Activated CD4-positive, alpha-beta T cell treated with anti-CD3 and anti-CD28 coated beads, Interleukin-2, Interleukin-6, amounts not matched to agents 100 ng/mL and 50 ng/mL, durations not matched to agents 16 hours and 8 hours (primary cell): ENCODE measurements at regions not wholly inside any gene's neighbourhood (a gene's known extent, or its start where the extent isn't known, plus 50 kb on each side); places are given as distances from the start of the nearest gene placed in this dataset.

ENCODE experiments used
- DNase-seq: peaks from one replicate; pipeline ENCODE4 v3.0.0-alpha.2; 2020

DNA sequence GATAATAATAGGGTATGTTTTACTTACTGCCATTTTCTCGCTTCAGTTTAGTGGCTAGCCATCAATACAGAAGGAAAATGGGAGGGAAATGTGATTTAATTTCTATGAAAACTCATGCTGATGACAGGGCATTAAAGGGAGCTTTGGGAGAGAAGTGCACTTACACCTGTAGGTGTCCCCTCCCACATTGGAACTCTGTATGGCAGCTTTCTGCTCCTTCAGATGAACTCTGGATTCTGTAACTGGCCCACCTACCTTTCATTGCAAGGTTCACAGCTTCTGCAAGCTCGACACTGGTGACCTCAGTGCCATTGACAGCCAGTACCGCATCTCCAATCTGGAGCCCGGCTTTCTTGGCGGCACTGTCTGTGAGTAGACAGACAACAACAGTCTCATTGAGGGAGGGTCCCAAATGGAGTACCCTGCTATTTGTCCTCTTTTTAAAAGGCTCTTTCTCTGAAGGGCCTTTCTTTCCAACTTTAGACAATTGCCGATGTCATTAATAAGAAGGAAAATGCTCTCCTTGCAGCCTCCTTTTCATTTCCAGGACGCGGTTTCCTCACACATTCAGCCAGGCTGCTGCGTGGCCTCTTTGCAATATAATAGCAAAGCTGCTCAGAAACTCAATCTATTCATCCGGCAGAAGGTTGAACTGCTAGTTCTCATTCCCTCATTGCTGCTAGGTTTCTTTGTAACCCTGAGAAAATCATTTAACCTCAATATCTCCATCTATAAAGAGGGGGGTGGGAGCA is 63.6 kb downstream of the NUDT12 start:
- no peak for DNase-seq

DNA sequence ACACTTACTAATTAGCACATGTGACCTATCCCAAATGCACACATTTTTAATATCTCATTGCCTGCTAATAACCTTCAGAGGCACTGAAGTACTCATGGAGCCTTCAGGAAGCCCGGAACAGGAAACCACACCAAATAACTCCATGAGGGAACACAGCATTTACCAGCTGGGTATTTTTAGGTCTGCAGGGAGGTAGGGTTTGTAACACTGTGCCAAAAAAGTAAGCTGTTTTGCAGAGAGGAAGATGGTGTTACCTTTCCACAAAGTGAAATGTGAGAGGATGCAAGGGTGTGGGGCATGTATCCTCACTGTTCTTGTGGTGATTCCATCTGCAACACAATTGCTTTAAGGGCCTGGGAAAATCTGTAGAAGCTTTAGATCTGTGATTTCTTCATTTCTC is 64.4 kb downstream of the NUDT12 start:
- no peak for DNase-seq

DNA sequence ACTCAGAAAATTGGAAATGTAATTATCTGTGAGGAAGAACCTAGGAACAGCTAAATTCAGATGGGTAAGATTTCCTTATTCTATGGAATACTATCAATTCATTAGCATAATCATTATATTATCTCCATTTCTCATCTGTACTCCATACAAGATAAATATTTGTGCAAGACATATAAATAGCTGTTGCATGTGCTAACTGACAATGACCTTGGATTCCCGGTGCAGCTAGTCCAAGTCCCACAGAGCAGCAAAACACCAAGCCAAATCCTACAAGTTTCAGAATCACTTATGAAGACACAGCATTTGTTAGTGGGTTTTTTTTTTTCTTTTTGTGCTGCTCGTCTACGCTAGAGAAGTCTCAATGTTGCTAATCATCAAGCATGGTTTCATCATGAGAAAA is 64.8 kb downstream of the NUDT12 start:
- no peak for DNase-seq

DNA sequence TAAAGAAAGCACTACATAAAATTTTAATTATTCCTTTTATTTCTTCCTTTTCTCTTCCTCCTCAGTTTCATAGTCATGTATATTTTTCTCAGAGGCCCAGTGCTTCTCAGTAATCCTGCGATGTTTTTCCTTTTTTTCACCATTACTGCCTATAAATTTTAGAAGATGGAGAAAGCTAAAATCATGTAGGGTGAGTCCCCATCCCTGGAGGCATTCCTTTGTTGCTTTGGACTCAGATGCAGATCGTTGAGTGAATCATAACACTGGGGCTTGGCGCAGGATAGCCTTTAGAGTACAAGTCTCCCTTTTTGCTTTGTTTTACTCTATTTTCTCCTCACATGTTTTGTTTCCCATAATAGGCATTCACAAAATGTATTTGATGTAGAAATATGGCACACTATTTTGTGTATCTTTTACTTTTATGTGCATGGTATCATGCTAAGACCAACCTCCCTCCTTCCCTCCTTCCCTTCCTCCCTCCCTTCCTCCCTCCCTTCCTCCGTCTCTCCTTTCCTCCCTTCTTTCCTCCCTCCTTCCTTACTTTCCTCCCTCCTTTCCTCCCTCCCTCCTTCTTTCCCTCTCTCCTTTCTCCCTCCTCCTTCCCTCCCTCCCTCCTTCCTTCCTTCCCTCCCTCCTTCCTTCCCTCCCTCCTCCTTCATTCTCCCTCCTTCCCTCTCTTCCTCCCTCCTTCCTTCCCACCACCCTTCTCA is 72.4 kb downstream of the NUDT12 start:
- DNase-seq, result no peak

DNA sequence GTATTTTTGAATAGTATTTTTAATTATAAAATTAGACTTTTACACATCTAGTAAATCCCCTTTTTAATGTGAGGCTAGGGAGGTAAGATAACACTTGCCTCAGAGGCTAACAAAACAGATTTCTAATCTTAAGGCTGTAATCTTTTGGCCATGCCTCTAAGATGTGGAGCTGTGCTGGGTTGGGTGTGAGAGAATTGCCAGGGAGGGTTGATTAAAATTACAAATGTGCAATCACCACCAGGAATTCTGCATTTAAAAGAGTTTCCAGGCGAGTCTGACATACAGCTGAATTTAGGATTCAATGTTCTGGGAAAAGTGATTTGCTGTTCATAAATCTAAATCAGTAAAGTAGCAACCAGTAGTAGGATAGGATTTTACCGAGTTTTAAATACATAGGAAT is 73.3 kb downstream of the NUDT12 start:
- no peak for DNase-seq

DNA sequence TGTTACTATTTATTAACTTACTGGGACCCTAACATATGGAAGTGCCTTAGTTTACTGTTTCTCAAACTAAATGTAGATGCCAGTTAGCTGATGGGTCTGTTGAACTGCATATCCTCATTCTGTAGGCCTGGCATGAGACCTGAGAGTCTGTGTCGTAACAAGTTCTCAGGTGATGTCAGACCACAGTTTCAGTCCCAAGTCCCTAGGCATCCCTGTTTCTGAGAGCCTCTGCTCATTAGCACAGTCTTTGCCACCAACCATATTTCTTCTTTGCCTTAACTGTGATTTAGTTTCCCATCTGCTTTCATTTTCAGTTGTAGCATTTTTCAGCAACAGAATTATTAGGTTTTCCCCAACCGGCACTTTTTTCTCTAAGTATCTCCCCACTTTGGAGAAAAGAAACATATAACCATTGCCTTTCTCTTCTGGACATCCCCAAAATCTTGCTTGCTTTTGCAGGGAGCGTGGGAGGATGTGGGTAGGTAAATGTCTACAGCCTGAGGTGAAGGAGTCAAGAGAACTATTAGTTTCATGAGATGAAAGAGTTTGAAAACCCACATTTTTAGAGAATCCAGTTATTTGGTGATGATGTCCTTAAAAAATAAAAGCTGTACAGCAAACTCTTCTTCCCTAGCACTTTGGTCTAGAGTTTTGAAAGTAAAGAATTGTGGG is 74.6 kb downstream of the NUDT12 start:
- no peak for DNase-seq

DNA sequence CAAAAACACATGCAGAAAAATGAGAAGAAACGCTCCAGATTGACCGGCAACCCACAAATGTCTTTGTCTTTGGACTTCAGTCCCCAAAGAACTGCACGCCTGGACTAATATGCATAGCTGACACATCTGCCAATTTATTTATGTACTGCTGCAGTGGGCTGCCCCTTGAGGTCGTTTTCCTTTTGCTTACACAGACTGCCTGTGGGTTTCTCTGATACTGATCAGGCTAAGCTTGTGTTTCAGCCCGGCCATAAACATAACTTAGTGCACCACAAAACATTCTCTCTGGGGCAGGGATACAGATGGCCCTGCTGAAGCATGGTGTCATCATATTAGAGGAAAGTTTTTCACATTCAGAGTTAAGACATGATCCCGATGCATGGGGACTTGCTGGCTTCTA is 75.4 kb downstream of the NUDT12 start:
- DNase-seq, result no peak

DNA sequence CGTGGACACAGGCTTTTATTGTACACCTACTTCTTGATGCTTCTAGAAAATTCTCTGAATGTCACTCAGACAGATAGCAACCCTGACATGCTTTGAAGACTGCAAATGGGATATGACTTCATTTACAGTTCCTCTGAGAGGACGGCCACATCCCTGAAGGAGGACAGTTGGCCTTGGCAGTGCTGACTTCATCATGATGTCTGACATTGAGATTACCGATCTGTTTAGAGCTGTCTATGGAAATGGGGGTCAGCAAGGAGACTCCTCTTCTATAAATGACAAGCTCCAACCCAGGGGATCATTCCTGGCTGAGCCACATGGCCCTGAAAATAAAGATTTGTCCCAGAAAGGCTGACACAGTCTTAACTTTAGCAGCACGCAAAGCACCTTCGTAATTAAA is 75.8 kb downstream of the NUDT12 start:
- DNase-seq, result no peak

DNA sequence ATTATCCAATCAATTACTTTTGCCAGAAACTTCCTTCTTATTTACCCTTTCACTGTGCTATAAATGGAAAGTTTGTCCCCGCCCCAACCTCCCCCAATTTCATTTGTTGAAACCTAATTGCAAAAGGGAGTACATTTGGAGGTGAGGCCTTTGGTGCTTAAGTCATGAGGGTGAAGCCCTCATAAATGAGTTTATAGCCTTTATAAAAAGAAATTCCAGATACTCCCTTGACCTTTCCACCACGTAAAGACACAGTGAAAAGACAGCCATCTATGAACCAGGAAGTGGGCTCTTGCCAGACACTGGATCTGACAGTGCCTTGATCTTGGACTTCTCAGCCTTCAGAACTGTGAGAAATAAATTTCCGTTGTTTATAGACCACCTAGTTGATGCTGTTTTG is 82.3 kb downstream of the NUDT12 start:
- no peak for DNase-seq

DNA sequence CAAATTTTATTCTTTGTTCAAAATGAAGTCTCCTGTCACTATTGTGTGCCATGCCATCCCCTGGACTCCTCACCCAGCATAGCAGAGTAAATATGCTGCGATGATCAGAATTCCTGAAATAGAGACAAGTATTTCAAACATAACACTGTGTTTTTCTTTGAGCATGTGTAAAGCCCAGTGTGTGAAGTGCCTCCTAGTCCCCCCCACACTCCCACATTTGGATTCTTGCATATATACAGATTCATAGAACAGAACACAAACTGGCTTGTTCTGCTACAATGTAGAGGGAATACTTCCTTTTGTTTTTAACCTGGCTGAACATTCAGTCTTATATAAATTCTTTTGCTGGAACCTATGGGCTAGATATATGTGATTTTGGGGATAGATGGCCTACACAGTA is 84.9 kb downstream of the NUDT12 start:
- no peak for DNase-seq

DNA sequence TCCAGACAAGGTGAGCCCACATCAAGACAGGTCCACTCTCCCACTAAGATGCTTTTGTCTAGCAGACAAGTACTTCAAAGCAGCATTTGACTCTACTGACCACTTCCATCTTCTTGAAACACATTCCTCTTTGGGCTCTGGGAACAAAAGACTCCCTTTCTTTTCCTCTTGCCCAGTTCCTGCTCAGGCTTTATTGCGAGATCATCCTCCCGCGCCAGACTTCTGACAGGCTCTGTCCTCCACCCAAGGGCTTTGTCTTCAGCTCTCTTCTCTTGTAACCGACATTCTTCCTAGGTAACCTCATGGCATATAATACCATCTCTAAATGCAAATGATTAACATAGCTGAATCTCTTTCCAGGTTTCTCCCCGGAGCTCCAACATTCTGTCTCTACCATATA is 85.8 kb downstream of the NUDT12 start:
- no peak for DNase-seq

DNA sequence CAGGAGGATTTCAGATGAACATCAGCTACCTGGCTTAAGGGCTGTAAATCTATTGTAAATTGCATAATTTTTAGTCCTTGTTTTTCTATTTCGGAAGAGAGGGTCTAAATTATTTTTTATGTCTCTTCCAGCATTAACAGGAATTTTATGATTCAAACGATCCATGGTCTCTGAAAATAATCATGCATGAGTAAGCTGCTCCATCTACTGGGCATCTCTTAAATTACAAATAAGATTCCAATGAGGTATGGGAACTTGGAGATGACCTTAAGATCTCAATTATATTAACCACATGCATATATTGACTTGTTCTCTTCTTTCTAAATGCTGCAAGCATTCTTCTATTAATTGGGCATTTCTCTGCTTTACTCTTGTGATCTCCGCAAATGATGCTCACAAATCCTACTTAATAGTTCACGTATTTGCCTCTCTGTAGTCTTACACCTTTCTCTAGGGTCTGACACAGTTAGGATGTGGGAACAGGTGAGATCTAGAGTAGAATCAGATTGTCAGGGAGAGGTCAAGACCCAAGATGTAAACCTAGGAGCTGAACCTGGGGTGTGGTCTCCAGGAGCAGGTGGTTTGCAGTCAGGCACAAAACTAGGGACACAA is 86.9 kb downstream of the NUDT12 start:
- peak; percentile 45 for DNase-seq

DNA sequence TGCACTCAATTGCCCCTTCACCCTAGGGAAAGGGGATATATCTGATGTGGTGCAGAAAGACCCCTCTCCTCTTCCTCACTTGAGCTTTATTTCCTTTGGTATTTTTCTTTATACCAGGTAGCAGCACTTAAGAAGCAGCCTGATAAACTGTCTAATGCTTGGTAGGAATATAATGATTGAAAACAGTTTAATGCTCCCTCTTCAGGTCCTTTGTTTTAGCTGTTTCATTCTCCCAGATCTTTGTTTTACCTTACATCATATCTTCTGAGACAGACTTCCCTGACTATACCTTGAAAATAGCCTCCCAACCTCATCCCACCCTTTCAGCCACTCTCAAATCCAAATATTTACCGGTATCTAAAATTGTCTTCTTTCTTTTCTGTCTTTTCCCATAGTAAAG is 87.9 kb downstream of the NUDT12 start:
- DNase-seq, result no peak

DNA sequence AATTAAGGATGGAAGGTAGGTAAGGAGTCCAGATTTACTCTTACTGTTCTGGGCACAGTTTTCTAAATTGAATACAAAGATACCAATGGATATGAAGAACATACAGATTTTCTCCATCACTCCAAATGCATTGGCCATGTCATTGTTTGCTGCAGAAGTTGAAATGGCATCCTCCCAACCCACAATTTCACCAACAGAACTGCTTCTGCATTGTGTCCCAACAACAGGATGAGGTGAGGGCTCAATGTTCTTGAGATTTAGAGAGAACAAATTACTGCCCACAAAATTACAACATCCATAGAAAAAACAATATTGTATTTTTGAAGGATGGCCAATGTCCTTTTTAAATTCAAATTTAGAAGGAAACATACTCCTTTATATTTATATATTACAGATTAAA is 88.9 kb downstream of the NUDT12 start:
- DNase-seq, result no peak

DNA sequence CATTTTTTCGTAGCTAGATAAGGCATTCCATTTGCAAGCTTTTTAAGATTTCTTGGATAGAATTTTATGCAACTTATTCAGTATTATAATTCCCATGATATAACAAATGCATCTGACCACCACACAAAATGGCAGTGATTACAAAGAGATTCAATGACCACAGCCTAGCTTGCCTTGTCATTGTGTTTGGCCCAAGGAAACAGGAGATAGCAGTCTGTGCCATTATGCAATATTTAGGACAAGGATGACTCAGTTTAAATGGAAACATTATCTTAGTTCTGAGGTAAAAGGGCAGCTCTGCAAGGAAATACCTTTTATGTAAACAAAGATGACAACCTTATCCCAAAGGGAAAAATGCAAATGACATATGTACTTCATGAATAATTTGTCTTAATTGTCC is 89.8 kb downstream of the NUDT12 start:
- DNase-seq, result no peak

DNA sequence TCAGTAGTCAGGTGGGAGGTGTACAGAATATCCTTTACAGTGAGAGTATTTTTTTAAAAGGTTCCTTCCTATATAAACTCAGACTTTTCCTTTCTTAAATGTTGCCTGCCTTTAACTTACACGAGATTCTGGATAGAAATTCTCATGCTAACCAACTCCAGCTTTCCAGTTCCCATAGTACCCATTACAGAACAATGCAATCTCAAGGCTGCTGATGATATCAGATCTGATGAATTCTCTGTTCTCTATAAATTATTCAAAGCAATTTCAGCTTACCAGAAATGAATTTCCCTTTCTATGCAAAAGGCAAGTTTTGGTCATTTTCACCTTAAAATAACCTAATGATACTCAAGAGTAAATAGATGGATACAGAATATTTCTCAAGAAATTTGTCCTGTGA is 90.3 kb downstream of the NUDT12 start:
- no peak for DNase-seq

DNA sequence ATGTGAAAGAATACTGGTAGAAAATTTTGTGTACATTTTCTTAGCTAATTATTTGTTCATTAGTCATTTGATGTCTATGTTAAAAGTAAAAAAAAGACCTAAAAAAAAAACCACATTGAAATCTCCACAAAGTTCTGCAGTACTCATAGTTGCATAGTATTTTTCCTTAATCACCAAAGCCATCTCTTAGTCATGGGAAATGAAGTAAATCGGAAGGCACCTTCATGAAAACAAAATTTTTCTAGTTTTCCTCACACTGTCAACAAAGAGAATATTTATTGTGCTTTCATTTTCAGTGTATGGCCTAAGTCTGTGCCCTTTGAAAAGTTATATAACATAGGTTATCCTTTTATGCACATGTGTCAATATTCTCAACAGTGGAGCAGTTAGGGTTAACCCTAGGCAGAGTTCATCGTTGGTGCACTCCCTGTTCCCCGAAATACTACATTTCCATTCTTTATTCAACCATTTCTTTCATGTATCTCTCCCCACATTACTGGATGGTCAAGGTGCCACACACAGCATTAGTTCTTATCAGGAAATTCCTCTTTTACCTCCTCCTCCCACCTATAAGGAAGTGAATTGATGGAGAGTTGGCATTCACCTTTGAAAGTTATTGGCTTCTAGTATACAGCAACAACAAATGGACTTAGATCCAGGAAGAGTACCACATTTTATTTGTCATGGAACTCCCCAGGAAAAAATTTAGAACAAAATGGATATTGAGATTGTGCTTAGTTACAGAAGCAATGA is 93.1 kb downstream of the NUDT12 start:
- DNase-seq, result no peak

DNA sequence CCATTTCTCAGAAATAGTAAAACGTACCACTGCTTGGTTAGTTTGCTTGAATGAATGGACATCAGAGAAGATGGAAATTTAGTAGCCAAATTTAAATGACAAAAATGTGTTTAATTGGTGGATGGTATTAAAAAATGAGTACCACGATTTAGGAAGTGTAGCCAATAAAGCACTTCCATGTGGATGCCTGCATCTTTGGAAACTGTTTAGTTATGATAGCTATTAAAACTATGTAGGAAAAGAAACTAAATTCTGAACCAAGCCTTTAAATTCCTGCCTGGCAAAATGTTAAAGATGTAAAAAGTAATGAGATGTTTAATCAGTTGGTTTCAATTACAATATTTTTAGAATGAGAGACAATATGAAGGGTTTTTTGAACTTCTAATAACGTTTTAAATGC is 94.8 kb downstream of the NUDT12 start:
- DNase-seq, result no peak

DNA sequence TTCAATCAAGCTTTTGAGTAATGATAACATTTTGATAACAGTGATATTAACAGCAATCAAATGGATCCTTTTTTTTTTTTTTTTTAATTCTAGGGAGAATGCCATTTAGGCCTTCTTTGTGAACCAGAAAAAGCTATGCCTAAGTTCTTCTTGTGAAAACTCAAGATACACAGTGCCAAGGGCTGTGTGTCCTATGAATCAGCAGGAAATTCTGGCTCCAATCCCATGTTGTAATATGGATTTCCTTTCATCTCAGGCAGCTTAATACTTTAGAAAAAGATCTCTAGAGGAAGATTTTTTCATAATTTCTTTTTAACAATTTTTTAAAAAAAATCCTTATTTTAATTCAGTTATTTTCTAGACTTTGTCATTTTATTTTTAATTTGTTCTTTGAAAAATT is 96.1 kb downstream of the NUDT12 start:
- DNase-seq, result no peak

DNA sequence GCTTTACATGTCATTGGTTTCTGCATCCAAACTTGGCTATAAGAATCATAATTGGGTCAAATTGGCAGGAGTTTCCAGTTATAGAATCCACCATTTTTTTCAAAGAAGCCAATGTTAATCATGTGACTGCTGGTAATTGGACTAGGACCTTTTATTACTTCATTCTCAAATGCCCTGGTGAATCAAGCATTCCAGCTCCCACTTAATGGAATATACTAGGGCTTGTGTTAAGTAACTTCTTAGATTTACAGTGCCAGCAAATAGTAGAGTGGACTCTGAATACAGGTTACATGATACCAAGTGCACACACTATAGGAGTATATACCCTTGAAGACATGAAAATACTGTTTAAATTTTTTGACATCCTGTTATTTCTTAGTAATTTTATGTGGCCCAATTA is 96.7 kb downstream of the NUDT12 start:
- no peak for DNase-seq

DNA sequence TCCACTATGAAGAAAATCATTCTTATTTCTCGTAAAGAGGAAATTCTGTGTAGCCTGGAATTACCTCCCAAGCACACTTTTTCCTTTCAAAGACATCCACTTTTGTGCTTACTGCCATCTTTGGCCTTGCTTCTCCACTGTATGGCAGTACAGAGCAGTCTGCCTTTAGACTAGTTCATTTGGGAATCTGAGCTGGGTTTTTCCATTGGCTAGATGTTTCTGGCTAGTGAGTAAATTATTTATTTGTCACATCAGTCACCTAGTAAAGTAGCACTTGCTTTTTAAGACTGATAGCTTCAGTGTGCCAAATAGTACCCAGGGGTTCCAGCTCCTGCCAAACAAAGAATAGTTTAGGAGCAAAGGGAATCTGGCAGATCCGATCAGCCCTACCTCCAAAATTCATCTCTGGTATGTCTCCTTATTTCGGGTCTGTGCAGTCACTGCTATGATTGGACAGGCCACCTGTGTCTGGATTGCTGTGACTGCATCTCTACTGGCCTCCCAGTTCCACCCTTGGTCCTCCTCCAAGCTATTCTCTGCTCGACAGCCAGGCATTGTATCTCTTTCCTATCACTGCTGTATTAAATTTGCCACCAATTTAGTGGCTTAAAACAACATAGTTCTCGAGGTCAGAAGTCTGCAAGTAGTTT is 97.6 kb downstream of the NUDT12 start:
- no peak for DNase-seq

DNA sequence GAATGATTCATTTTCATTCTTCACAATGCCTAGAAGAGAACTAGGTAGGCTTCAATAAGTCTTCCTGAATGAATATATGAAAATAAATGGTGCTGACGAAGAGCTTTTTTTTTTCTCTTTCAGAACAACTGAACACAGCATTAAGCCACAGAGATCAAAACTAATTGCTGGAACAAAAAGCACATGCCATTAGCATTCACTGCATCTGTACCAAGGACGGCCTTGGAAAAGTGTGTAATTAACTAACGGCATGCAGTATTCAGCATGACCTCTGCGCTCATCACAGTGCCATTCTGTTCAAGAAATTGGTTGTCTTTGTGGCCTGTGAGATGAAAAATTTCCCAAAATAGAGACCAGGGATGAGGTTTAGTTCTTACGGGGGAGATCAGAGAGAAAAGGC is 99.3 kb downstream of the NUDT12 start:
- no peak for DNase-seq

DNA sequence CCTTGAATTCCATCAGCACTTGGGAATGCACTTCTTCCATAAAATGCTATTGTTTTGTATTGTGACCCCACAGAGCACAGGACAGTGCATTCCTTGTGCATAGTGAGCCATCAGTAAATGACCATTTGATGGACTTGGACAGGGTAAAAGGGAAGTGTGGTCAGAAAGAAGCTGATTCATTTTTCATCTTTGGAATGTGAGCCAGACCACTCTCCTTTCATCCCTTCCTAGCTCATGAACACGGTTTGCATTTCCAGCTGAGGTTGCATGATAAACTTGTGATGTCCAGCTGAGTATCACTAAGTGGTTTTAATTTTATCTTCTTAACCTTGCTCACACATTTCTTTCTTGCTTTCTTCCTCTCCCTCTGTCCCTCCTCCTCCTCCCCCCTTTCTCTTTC is 101.3 kb downstream of the NUDT12 start:
- no peak for DNase-seq
